Activated T-cell treated with anti-CD3 and anti-CD28 coated beads, Interleukin-2, amount 50 U/mL, for 72 hours (primary cell): ENCODE measurements at regions not wholly inside any gene's neighbourhood (a gene's known extent, or its start where the extent isn't known, plus 50 kb on each side); places are given as distances from the start of the nearest gene placed in this dataset.
"Not testable (repeated sequence)": the region's sequence is repeated elsewhere in the genome, so short reads cannot be mapped to it uniquely, and the experiment has no call there.

ENCODE experiments used
- ATAC-seq, 2 donors: fragments of 150-1000 bp; cut with Tn5 transposase; replicated peaks in 1 of 2; 2 replicates each; pipeline ENCODE4 v1.10.0; 2021; ENCODE audit warnings: moderate library complexity in 2 of 2, mild to moderate bottlenecking in 1 of 2
- DNase-seq, 2 donors: peaks; one replicate each; pipeline ENCODE4 v3.0.0; 2021 to 2022; ENCODE audit warnings: mixed read lengths in 1 of 2
- H3K27ac Mint-ChIP-seq: one replicate; pipeline ENCODE4 v1.8.0; 2022; ENCODE audit warnings: mild to moderate bottlenecking, moderate library complexity, mixed read lengths
- H3K27me3 Mint-ChIP-seq: one replicate; pipeline ENCODE4 v1.8.0; 2022; ENCODE audit warnings: low read depth, mixed read lengths
- H3K36me3 Mint-ChIP-seq, 2 donors: one replicate each; pipeline ENCODE4 v1.8.0; 2022; ENCODE audit warnings: mixed read lengths in 2 of 2, mild to moderate bottlenecking in 1 of 2; ENCODE audit not compliant: insufficient read depth in 2 of 2
- H3K4me1 Mint-ChIP-seq: one replicate; pipeline ENCODE4 v1.8.0; 2022; ENCODE audit warnings: low read depth, mixed read lengths
- H3K4me3 Mint-ChIP-seq, 2 donors: one replicate each; pipeline ENCODE4 v1.8.0; 2022; ENCODE audit warnings: mild to moderate bottlenecking in 2 of 2, mixed read lengths in 2 of 2, moderate library complexity in 2 of 2
- H3K9me3 Mint-ChIP-seq, 2 donors: one replicate each; pipeline ENCODE4 v1.8.0; 2022; ENCODE audit warnings: mixed read lengths in 2 of 2

GRCh38 chrX:9355739-9356138 lies 109.1 kb upstream of the TBL1X start:
- H3K9me3 Mint-ChIP-seq: peaks cover 8% of the 10 kb centered on the region in 2 donors
- H3K27me3 Mint-ChIP-seq: peaks cover 13% of the 10 kb centered on the region
- H3K27ac Mint-ChIP-seq: peak overlapping the region; percentile 35
- peaks cover 41% of the 10 kb centered on the region for H3K4me1 Mint-ChIP-seq
- ATAC-seq: peak in 1 of 2 donors; percentile 39
- peak overlapping the region in 1 of 2 donors; percentile 19 for H3K4me3 Mint-ChIP-seq
- peak in 1 of 2 donors; percentile 18 for DNase-seq
- peaks cover 1 to 3% of the 10 kb centered on the region in 2 donors for H3K36me3 Mint-ChIP-seq

- no peak overlapping the region for H3K4me3 Mint-ChIP-seq
- peaks cover 33% of the 10 kb centered on the region for H3K4me1 Mint-ChIP-seq
- DNase-seq (no peak), ATAC-seq (no peak)
- no peak overlapping the region for H3K27ac Mint-ChIP-seq
- H3K36me3 Mint-ChIP-seq: peaks cover 1 to 3% of the 10 kb centered on the region in 2 donors
- H3K27me3 Mint-ChIP-seq: peaks cover 12% of the 10 kb centered on the region
- peaks cover 8% of the 10 kb centered on the region in 2 donors for H3K9me3 Mint-ChIP-seq
Observed at GRCh38 chrX:9356846-9357245, 108.0 kb upstream of the TBL1X start.

GRCh38 chrX:9357518-9358114 lies 107.2 kb upstream of the TBL1X start:
- H3K27me3 Mint-ChIP-seq: peaks cover 9% of the 10 kb centered on the region
- no peak overlapping the region for H3K27ac Mint-ChIP-seq
- H3K36me3 Mint-ChIP-seq: peaks cover 1 to 3% of the 10 kb centered on the region in 2 donors
- H3K4me3 Mint-ChIP-seq: no peak overlapping the region
- no peak for DNase-seq
- H3K9me3 Mint-ChIP-seq: peaks cover 8% of the 10 kb centered on the region in 2 donors
- ATAC-seq: no peak
- H3K4me1 Mint-ChIP-seq: peaks cover 25% of the 10 kb centered on the region

- H3K4me1 Mint-ChIP-seq: no peaks in the 10 kb centered on the region
- H3K4me3 Mint-ChIP-seq: no peak overlapping the region
- no peaks in the 10 kb centered on the region for H3K36me3 Mint-ChIP-seq
- no peak for DNase-seq
- peak overlapping the region; percentile 1 for H3K27ac Mint-ChIP-seq
- H3K27me3 Mint-ChIP-seq: no peaks in the 10 kb centered on the region
- no peaks in the 10 kb centered on the region for H3K9me3 Mint-ChIP-seq
- no peak for ATAC-seq
Observed at GRCh38 chrX:9362363-9362928, 102.4 kb upstream of the TBL1X start.

GRCh38 chrX:9367421-9367820 lies 97.4 kb upstream of the TBL1X start:
- peaks cover 6% of the 10 kb centered on the region for H3K27me3 Mint-ChIP-seq
- ATAC-seq (no peak), DNase-seq (no peak)
- H3K4me1 Mint-ChIP-seq: peaks cover 18% of the 10 kb centered on the region
- no peaks in the 10 kb centered on the region for H3K9me3 Mint-ChIP-seq
- no peaks in the 10 kb centered on the region for H3K36me3 Mint-ChIP-seq
- no peak overlapping the region for H3K27ac Mint-ChIP-seq
- H3K4me3 Mint-ChIP-seq: no peak overlapping the region

GRCh38 chrX:9368262-9368661 lies 96.6 kb upstream of the TBL1X start:
- no peak overlapping the region for H3K4me3 Mint-ChIP-seq
- H3K27me3 Mint-ChIP-seq: peaks cover 6% of the 10 kb centered on the region
- no peak for ATAC-seq
- peak overlapping the region; percentile 28 for H3K27ac Mint-ChIP-seq
- DNase-seq: no peak
- no peaks in the 10 kb centered on the region for H3K36me3 Mint-ChIP-seq
- H3K4me1 Mint-ChIP-seq: peaks cover 18% of the 10 kb centered on the region
- no peaks in the 10 kb centered on the region for H3K9me3 Mint-ChIP-seq

- H3K27ac Mint-ChIP-seq: no peak overlapping the region
- peaks cover 6% of the 10 kb centered on the region for H3K27me3 Mint-ChIP-seq
- H3K9me3 Mint-ChIP-seq: no peaks in the 10 kb centered on the region
- H3K4me3 Mint-ChIP-seq: peak overlapping the region; percentile 34 to 58
- DNase-seq: peak in 1 of 2 donors; percentile 31
- peak; percentile 43 to 77 for ATAC-seq
- no peaks in the 10 kb centered on the region for H3K36me3 Mint-ChIP-seq
- H3K4me1 Mint-ChIP-seq: peaks cover 18% of the 10 kb centered on the region
Observed at GRCh38 chrX:9369802-9370291, 95.0 kb upstream of the TBL1X start.

GRCh38 chrX:9370893-9371292 lies 94.0 kb upstream of the TBL1X start:
- H3K27me3 Mint-ChIP-seq: peaks cover 6% of the 10 kb centered on the region
- ATAC-seq (no peak), DNase-seq (no peak)
- H3K4me1 Mint-ChIP-seq: peaks cover 18% of the 10 kb centered on the region
- no peaks in the 10 kb centered on the region for H3K9me3 Mint-ChIP-seq
- H3K36me3 Mint-ChIP-seq: no peaks in the 10 kb centered on the region
- H3K27ac Mint-ChIP-seq: no peak overlapping the region
- no peak overlapping the region for H3K4me3 Mint-ChIP-seq

GRCh38 chrX:9372866-9373265 lies 92.0 kb upstream of the TBL1X start:
- peaks cover 18% of the 10 kb centered on the region for H3K4me1 Mint-ChIP-seq
- H3K27me3 Mint-ChIP-seq: peaks cover 6% of the 10 kb centered on the region
- H3K4me3 Mint-ChIP-seq: no peak overlapping the region
- ATAC-seq (no peak), DNase-seq (no peak)
- peaks cover 2 to 4% of the 10 kb centered on the region in 2 donors for H3K9me3 Mint-ChIP-seq
- no peak overlapping the region for H3K27ac Mint-ChIP-seq
- no peaks in the 10 kb centered on the region for H3K36me3 Mint-ChIP-seq

GRCh38 chrX:9373789-9374188 lies 91.1 kb upstream of the TBL1X start:
- H3K27me3 Mint-ChIP-seq: peaks cover 6% of the 10 kb centered on the region
- no peak for DNase-seq
- H3K36me3 Mint-ChIP-seq: no peaks in the 10 kb centered on the region
- peaks cover 18% of the 10 kb centered on the region for H3K4me1 Mint-ChIP-seq
- no peak overlapping the region for H3K27ac Mint-ChIP-seq
- no peak for ATAC-seq
- H3K4me3 Mint-ChIP-seq: no peak overlapping the region
- H3K9me3 Mint-ChIP-seq: peaks cover 2 to 4% of the 10 kb centered on the region in 2 donors

- H3K4me3 Mint-ChIP-seq: no peak overlapping the region
- no peak overlapping the region for H3K27ac Mint-ChIP-seq
- H3K9me3 Mint-ChIP-seq: peaks cover 3 to 4% of the 10 kb centered on the region in 2 donors
- DNase-seq (no peak), ATAC-seq (no peak)
- H3K4me1 Mint-ChIP-seq: peaks cover 15% of the 10 kb centered on the region
- H3K36me3 Mint-ChIP-seq: no peaks in the 10 kb centered on the region
- peaks cover 6% of the 10 kb centered on the region for H3K27me3 Mint-ChIP-seq
Observed at GRCh38 chrX:9374555-9374954, 90.3 kb upstream of the TBL1X start.

GRCh38 chrX:9376111-9376510 lies 88.7 kb upstream of the TBL1X start:
- H3K4me1 Mint-ChIP-seq: peaks cover 6% of the 10 kb centered on the region
- H3K36me3 Mint-ChIP-seq: no peaks in the 10 kb centered on the region
- no peak overlapping the region for H3K4me3 Mint-ChIP-seq
- no peak for ATAC-seq
- no peaks in the 10 kb centered on the region for H3K27me3 Mint-ChIP-seq
- no peak overlapping the region for H3K27ac Mint-ChIP-seq
- peaks cover 3 to 4% of the 10 kb centered on the region in 2 donors for H3K9me3 Mint-ChIP-seq
- no peak for DNase-seq

- H3K36me3 Mint-ChIP-seq, H3K27ac Mint-ChIP-seq, DNase-seq, ATAC-seq, H3K27me3 Mint-ChIP-seq, H3K4me1 Mint-ChIP-seq, H3K9me3 Mint-ChIP-seq, H3K4me3 Mint-ChIP-seq: not testable (repeated sequence)
Observed at GRCh38 chrX:9377216-9377615, 87.6 kb upstream of the TBL1X start.
